HG02571 (cell line): ENCODE measurements at regions not wholly inside any gene's neighbourhood (a gene's known extent, or its start where the extent isn't known, plus 50 kb on each side); places are given as distances from the start of the nearest gene placed in this dataset.
"Not testable (repeated sequence)": the region's sequence is repeated elsewhere in the genome, so short reads cannot be mapped to it uniquely, and the experiment has no call there.

Source experiments
- ATAC-seq: cut with Tn5 transposase; IDR thresholded peaks from one replicate; pipeline ENCODE4 v1.9.1; 2021; ENCODE audit warnings: mild to moderate bottlenecking, moderate library complexity; ENCODE audit not compliant: unreplicated experiment

- no peak for ATAC-seq
Observed at GRCh38 chr5:75002271-75002670, 50.1 kb downstream of the GCNT4 start.

- ATAC-seq, result no peak
Observed at GRCh38 chr5:74995926-74996325, 56.4 kb downstream of the GCNT4 start.

- no peak for ATAC-seq
Observed at GRCh38 chr5:74994826-74995225, 57.5 kb downstream of the GCNT4 start.

- no peak for ATAC-seq
Observed at GRCh38 chr5:74993743-74994142, 58.6 kb downstream of the GCNT4 start.

GRCh38 chr5:74992791-74993190 lies 59.6 kb downstream of the GCNT4 start:
- no peak for ATAC-seq

- no peak for ATAC-seq
Observed at GRCh38 chr5:74991522-74991921, 60.8 kb downstream of the GCNT4 start.

- ATAC-seq, result no peak
Observed at GRCh38 chr5:74990194-74990593, 62.2 kb downstream of the GCNT4 start.

GRCh38 chr5:74988273-74988983 lies 63.9 kb downstream of the GCNT4 start:
- no peak for ATAC-seq

GRCh38 chr5:74978345-74978744 lies 74.0 kb downstream of the GCNT4 start:
- no peak for ATAC-seq

- ATAC-seq, result no peak
Observed at GRCh38 chr5:74977471-74977870, 74.9 kb downstream of the GCNT4 start.

GRCh38 chr5:74976651-74977050 lies 75.7 kb downstream of the GCNT4 start:
- ATAC-seq, result no peak

GRCh38 chr5:74975582-74975981 lies 76.8 kb downstream of the GCNT4 start:
- ATAC-seq, result no peak

GRCh38 chr5:74974451-74975091 lies 77.8 kb downstream of the GCNT4 start:
- no peak for ATAC-seq

GRCh38 chr5:74973694-74974093 lies 78.7 kb downstream of the GCNT4 start:
- no peak for ATAC-seq

- no peak for ATAC-seq
Observed at GRCh38 chr5:74971947-74972460, 80.4 kb downstream of the GCNT4 start.

GRCh38 chr5:74970891-74971290 lies 81.5 kb downstream of the GCNT4 start:
- not testable (repeated sequence) for ATAC-seq

- no peak for ATAC-seq
Observed at GRCh38 chr5:74969726-74970125, 82.6 kb downstream of the GCNT4 start.

GRCh38 chr5:74966141-74967026 lies 86.0 kb downstream of the GCNT4 start:
- ATAC-seq, result no peak

- ATAC-seq, result no peak
Observed at GRCh38 chr5:74963407-74963806, 89.0 kb downstream of the GCNT4 start.

GRCh38 chr5:74957906-74958305 lies 91.7 kb upstream of the FAM169A start:
- ATAC-seq, result no peak

- no peak for ATAC-seq
Observed at GRCh38 chr5:74957029-74957784, 91.0 kb upstream of the FAM169A start.
